IPS DF 6.9 (cell line): ENCODE measurements at regions not wholly inside any gene's neighbourhood (a gene's known extent, or its start where the extent isn't known, plus 50 kb on each side); places are given as distances from the start of the nearest gene placed in this dataset.

ENCODE experiments used
- DNase-seq: peaks from one replicate; pipeline ENCODE4 v3.0.0-alpha.2; 2013; ENCODE audit warnings: low read depth, low spot score
- H3K27ac ChIP-seq: one replicate; pipeline ENCODE4 v1.5.1; 2013; ENCODE audit warnings: low read length, control low read depth
- H3K27me3 ChIP-seq: 2 replicates; pipeline ENCODE4 v1.6.1; 2013; ENCODE audit warnings: mild to moderate bottlenecking, low read length; ENCODE audit not compliant: control insufficient read depth, insufficient read depth
- H3K36me3 ChIP-seq: 2 replicates; pipeline ENCODE4 v1.6.1; 2013; ENCODE audit warnings: low read length; ENCODE audit not compliant: control insufficient read depth, insufficient read depth
- H3K4me1 ChIP-seq: 2 replicates; pipeline ENCODE4 v1.6.1; 2013; ENCODE audit warnings: low read length; ENCODE audit not compliant: control insufficient read depth, insufficient read depth
- H3K4me3 ChIP-seq: 2 replicates; pipeline ENCODE4 v1.5.1; 2013; ENCODE audit warnings: mild to moderate bottlenecking, low read length
- H3K9me3 ChIP-seq: 2 replicates; pipeline ENCODE4 v1.6.1; 2013; ENCODE audit warnings: low read length, inconsistent platforms; ENCODE audit not compliant: control insufficient read depth, insufficient read depth
- WGBS: extraction: QIAGEN DNeasy Blood & Tissue Kit; methylation state at CpG from one replicate; pipeline ENCODE4 v1.1.7; 2013; ENCODE audit warnings: mixed read lengths, missing lambda C conversion rate; ENCODE audit not compliant: insufficient read length, insufficient coverage; 5-methylcytosine and 5-hydroxymethylcytosine counted together

- Histone ChIP-seq H3K36me3 (no peaks in the 10 kb centered on the region), H3K9me3 (peaks cover 32% of the 10 kb centered on the region), H3K27ac (no peak overlapping the region), H3K4me3 (no peak overlapping the region), H3K27me3 (no peaks in the 10 kb centered on the region), H3K4me1 (no peaks in the 10 kb centered on the region)
- no CpG with 5 or more reads among the region's 4 CpGs for WGBS
- no peak for DNase-seq
Observed at GRCh38 chr22:49709464-49709863, 118.2 kb downstream of the BRD1 start.

- Histone ChIP-seq H3K4me1 (no peaks in the 10 kb centered on the region), H3K4me3 (no peak overlapping the region), H3K9me3 (peaks cover 17% of the 10 kb centered on the region), H3K27me3 (no peaks in the 10 kb centered on the region), H3K36me3 (no peaks in the 10 kb centered on the region), H3K27ac (no peak overlapping the region)
- WGBS = no CpG with 5 or more reads among the region's 13 CpGs
- DNase-seq = no peak
Observed at GRCh38 chr22:49705972-49706352, 121.7 kb downstream of the BRD1 start.

- peaks cover 15% of the 10 kb centered on the region for H3K9me3 ChIP-seq
- H3K4me1 ChIP-seq = no peaks in the 10 kb centered on the region
- H3K27ac ChIP-seq = no peak overlapping the region
- WGBS = no CpG with 5 or more reads among the region's 22 CpGs
- no peaks in the 10 kb centered on the region for H3K36me3 ChIP-seq
- no peak overlapping the region for H3K4me3 ChIP-seq
- no peak for DNase-seq
- no peaks in the 10 kb centered on the region for H3K27me3 ChIP-seq
Observed at GRCh38 chr22:49705216-49705971, 122.3 kb downstream of the BRD1 start.

- no CpG with 5 or more reads among the region's 39 CpGs for WGBS
- peaks cover 13% of the 10 kb centered on the region for H3K9me3 ChIP-seq
- no peaks in the 10 kb centered on the region for H3K36me3 ChIP-seq
- H3K27ac ChIP-seq = no peak overlapping the region
- no peak overlapping the region for H3K4me3 ChIP-seq
- H3K27me3 ChIP-seq = no peaks in the 10 kb centered on the region
- no peaks in the 10 kb centered on the region for H3K4me1 ChIP-seq
- no peak for DNase-seq
Observed at GRCh38 chr22:49704345-49705215, 123.1 kb downstream of the BRD1 start.

GRCh38 chr22:49703990-49704344 lies 123.7 kb downstream of the BRD1 start:
- Histone ChIP-seq H3K36me3 (no peaks in the 10 kb centered on the region), H3K27ac (no peak overlapping the region), H3K4me3 (no peak overlapping the region), H3K27me3 (no peaks in the 10 kb centered on the region), H3K4me1 (no peaks in the 10 kb centered on the region; the same call in 1 of the 2 replicates), H3K9me3 (peaks cover 12% of the 10 kb centered on the region)
- WGBS = no CpG with 5 or more reads among the region's 10 CpGs
- DNase-seq = no peak

GRCh38 chr22:49703505-49703904 lies 124.2 kb downstream of the BRD1 start:
- Histone ChIP-seq H3K27me3 (no peaks in the 10 kb centered on the region), H3K4me1 (no peaks in the 10 kb centered on the region; the same call in 1 of the 2 replicates), H3K4me3 (no peak overlapping the region), H3K36me3 (no peaks in the 10 kb centered on the region), H3K27ac (no peak overlapping the region), H3K9me3 (peaks cover 11% of the 10 kb centered on the region)
- DNase-seq = no peak
- no CpG with 5 or more reads among the region's 15 CpGs for WGBS

- no peaks in the 10 kb centered on the region; the same call in 1 of the 2 replicates for H3K4me1 ChIP-seq
- H3K27me3 ChIP-seq = no peaks in the 10 kb centered on the region
- H3K9me3 ChIP-seq = peaks cover 12% of the 10 kb centered on the region
- H3K27ac ChIP-seq = no peak overlapping the region
- WGBS = no CpG with 5 or more reads among the region's 2 CpGs
- H3K36me3 ChIP-seq = no peaks in the 10 kb centered on the region
- no peak overlapping the region for H3K4me3 ChIP-seq
- DNase-seq = no peak
Observed at GRCh38 chr22:49702068-49702397, 125.6 kb downstream of the BRD1 start.

GRCh38 chr22:49701380-49702067 lies 126.1 kb downstream of the BRD1 start:
- WGBS = no CpG with 5 or more reads among the region's 6 CpGs
- DNase-seq = no peak
- Histone ChIP-seq H3K36me3 (no peaks in the 10 kb centered on the region), H3K4me1 (no peaks in the 10 kb centered on the region; the same call in 1 of the 2 replicates), H3K27ac (no peak overlapping the region), H3K27me3 (no peaks in the 10 kb centered on the region), H3K9me3 (peaks cover 12% of the 10 kb centered on the region), H3K4me3 (no peak overlapping the region)

- Histone ChIP-seq H3K9me3 (peaks cover 10% of the 10 kb centered on the region), H3K4me3 (no peak overlapping the region), H3K27me3 (no peaks in the 10 kb centered on the region), H3K4me1 (no peaks in the 10 kb centered on the region; the same call in 1 of the 2 replicates), H3K27ac (no peak overlapping the region), H3K36me3 (no peaks in the 10 kb centered on the region)
- DNase-seq = no peak
- WGBS = no CpG with 5 or more reads among the region's 12 CpGs
Observed at GRCh38 chr22:49699928-49700498, 127.7 kb downstream of the BRD1 start.

GRCh38 chr22:49699476-49699875 lies 128.2 kb downstream of the BRD1 start:
- Histone ChIP-seq H3K27ac (no peak overlapping the region), H3K27me3 (no peaks in the 10 kb centered on the region), H3K36me3 (no peaks in the 10 kb centered on the region), H3K4me3 (no peak overlapping the region), H3K9me3 (peaks cover 10% of the 10 kb centered on the region), H3K4me1 (no peaks in the 10 kb centered on the region; the same call in 1 of the 2 replicates)
- no peak for DNase-seq
- no CpG with 5 or more reads among the region's 10 CpGs for WGBS
